ELR (cell line): ENCODE measurements at regions not wholly inside any gene's neighbourhood (a gene's known extent, or its start where the extent isn't known, plus 50 kb on each side); places are given as distances from the start of the nearest gene placed in this dataset.
"Not testable (repeated sequence)": the region's sequence is repeated elsewhere in the genome, so short reads cannot be mapped to it uniquely, and the experiment has no call there.

Experiments used
- DNase-seq: peaks from one replicate; pipeline ENCODE4 v3.0.0-alpha.2; 2015; ENCODE audit warnings: low read depth

DNA sequence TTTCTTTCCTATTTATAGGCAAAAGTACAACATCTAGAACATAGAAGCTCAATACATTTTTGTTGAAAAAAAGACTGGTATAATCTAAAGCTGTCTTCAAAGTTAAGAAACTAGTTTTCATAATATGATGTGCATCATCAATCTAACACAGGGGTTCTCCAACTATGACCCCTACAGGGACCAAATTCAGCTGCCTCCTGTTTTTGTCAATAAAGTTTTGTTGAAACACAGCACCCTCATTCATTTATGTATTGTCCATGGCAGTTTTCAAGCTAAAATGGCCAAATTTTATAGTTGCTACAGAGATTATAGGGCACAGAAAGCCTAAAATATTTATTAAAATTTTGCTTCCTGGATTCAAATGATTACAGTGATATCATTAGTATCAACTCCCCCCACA, 452.9 kb downstream of the CCER1 start:
- DNase-seq, result no peak

DNA sequence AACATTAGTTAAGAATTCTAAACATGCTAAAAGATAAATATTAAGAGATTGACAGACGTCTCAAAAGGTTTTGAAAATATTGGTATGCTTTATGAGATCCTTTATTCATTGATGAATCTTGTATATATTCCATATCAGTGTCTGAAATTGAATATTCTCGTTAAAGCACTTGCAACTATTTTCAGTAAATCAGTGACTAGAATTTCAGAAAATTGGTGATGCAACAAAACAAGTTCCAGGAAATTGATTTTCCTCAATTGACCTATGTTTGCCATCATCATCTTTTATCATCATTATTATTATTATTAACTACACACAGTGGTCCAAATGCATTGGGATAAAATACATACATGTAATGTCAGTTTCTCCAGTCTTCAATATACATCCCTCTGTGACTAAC, 453.6 kb downstream of the CCER1 start:
- DNase-seq, result no peak

DNA sequence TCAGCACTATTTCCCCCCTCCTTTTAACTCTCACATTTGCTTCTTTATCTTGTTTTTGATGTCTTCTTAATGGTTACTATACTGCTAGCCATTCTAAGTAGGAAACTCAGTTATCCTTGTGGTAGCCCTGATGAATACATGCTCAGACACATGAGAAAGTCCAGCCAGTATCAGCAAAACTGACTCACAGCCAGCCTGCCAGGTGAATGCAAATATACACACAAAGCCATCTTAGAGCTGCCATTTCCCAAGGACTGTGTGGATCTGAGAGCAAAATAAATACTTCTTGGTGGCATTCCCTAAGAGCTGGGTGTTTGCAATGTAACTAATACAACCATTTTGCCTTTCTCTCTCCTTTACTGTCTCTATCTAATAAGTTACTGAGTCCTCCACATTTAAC, 455.2 kb downstream of the CCER1 start:
- DNase-seq, result no peak

GRCh38 chr12:90497923-90498545, 456.9 kb downstream of the CCER1 start:
- DNase-seq, result no peak

DNA sequence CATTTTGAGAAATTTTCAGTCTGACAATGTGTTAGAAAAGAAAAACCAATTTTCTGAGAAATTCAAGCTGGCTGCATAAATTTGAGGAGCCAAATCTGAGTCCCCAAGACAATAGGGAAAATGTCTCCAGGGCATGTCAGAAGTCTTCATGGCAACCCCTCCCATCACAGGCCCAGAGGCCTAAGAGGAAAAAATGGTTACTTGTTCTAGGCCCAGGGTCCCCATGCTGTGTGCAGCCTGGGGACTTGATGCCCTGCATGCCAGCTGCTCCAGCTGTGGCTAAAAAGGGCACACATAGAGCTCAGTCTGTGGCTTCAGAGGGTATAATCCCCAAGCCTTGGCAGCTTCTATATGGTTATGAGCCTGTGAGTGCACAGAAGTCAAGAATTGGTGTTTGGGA, 464.6 kb downstream of the CCER1 start:
- DNase-seq, result no peak

- no peak for DNase-seq
Observed at GRCh38 chr12:90489141-90489540, 465.8 kb downstream of the CCER1 start.

- DNase-seq, result no peak
Observed at GRCh38 chr12:90485560-90485959, 469.4 kb downstream of the CCER1 start.

DNA sequence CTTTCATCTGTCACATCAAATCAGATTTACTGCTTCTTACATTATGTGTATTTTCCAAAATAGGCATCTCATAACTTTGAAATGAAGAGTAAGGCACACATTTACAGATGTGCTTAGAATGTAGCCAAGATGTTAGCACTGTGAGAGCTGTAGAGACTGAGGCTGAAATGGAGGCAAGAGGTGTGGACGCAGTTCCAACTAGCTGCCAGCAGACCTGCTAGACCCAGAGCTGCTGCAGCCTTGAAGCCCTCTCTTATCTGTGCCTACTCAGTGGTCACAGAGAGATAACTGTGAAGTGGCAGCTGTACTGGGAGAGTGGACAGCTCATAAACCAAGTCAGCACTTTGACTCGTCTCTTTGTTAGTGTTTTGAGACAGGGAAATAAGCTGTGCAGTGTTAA, 470.9 kb downstream of the CCER1 start:
- DNase-seq, result no peak

DNA sequence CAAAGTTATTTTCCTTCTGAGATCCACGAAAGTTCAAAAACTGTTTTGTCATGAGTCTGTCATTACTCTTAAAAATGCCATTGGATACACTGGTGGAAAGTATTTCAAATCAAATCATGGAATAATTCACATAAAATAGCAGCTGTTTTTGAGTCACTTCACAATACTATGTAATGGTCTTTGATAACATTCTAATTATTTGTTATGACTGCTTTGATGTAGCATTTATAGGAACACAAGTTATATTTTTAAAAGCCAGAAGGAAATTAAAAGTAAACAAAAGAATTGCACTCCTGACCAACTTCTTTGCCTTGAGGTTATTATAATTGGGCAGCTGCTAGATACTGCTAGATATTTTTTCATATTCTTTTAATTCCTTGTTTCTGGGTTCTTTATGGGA, 473.2 kb downstream of the CCER1 start:
- DNase-seq, result no peak

- no peak for DNase-seq
Observed at GRCh38 chr12:90479237-90479636, 475.7 kb downstream of the CCER1 start.

DNA sequence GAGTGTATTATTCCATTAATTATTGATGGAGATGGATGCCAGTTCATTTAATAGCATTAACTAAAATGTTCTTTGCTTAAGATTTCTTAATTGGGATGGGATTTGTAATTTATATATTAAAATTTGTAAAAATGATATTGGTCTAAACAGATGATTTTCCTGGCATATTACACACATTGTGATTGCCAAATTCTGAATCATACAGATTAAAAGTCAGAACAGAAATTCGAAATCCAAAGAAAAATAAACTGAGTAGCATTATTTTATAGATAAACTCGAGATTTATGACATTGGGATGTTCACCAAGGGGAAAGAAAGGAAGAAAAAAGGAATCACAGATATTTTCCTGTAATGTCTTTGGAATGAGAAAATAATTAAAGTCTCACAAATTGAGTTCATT, 481.1 kb downstream of the CCER1 start:
- DNase-seq, result no peak

- DNase-seq, result no peak
Observed at GRCh38 chr12:90460681-90461080, 494.3 kb downstream of the CCER1 start.

DNA sequence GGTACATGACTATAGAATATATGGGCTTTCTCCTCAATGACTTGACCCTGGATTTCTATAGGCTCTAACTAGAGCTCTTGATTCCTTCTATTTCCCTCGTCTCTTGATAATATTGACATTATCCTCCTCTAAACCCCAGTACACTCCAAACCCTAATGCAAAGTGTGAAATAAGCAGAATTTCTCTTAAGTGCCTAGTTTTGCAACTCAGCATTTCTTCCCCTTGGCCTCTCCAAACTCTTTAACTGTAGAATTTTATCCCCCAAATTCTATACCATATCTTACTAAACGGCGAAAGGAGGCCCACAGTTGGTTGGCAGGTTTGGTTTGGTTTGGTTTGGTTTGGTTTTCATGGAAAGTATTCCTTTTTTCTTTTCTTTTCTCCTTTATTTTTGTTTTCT, 498.7 kb downstream of the CCER1 start:
- no peak for DNase-seq

- no peak for DNase-seq
Observed at GRCh38 chr12:90455756-90456155, 499.2 kb downstream of the CCER1 start.

- DNase-seq, result no peak
Observed at GRCh38 chr12:90449611-90450010, 505.4 kb downstream of the CCER1 start.

- DNase-seq, result not testable (repeated sequence)
Observed at GRCh38 chr12:90443466-90443865, 511.5 kb downstream of the CCER1 start.

- peak; percentile 8 for DNase-seq
Observed at GRCh38 chr12:90441431-90441830, 513.5 kb downstream of the CCER1 start.

DNA sequence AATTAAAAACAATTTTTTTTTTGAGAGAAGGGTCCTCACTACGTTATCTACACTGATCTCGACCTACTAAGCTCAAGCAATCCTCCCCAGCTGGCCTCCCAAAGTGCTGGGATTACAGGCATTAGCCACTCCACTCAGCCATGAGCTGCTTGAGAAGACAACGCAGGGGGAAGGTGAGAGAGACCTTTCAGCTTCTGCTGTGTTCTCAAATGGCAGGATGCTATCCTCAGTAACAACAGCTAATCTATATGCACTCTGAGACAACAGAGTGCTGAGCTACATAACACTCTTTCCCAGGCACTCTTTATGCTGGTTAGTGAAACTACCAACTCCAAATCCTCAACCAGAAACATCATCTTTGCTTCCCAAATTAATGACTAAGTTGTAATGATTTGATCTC, 526.1 kb downstream of the CCER1 start:
- DNase-seq, result no peak

GRCh38 chr12:90428465-90428864, 526.5 kb downstream of the CCER1 start:
- no peak for DNase-seq

- DNase-seq, result no peak
Observed at GRCh38 chr12:90423965-90424364, 531.0 kb downstream of the CCER1 start.

GRCh38 chr12:90410962-90411361, 544.0 kb downstream of the CCER1 start:
- DNase-seq, result no peak

GRCh38 chr12:90407841-90408240, 547.1 kb downstream of the CCER1 start:
- no peak for DNase-seq

- DNase-seq, result no peak
Observed at GRCh38 chr12:90404071-90404470, 550.9 kb downstream of the CCER1 start.

DNA sequence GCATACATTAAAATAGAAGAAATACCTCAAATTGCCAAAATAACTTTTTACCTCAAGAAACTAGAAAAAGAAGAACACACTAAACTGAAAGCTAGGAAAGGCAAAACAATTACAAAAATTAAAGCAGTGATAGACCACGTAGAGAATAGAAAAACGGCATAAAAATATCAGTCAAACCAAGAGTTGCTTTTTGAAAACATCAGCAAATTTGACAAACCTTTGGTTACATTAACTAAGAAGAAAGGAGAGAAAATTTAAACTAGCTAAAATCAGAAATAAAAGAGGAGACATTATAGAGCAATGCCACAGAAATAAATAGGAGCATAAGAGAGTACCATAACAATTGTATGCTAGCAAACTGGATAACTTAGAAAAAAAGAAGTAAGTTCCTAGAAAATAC, 553.8 kb downstream of the CCER1 start:
- DNase-seq, result no peak

GRCh38 chr12:90399357-90399756, 555.6 kb downstream of the CCER1 start:
- DNase-seq, result no peak
